T-helper 1 cell treated with Interleukin-12 subunit alpha and Interleukin-12 subunit beta and Interleukin-4 antibody, amounts not matched to agents 30 μg/mL and 1 μg/mL, for 36 hours (primary cell): ENCODE measurements at regions not wholly inside any gene's neighbourhood (a gene's known extent, or its start where the extent isn't known, plus 50 kb on each side); places are given as distances from the start of the nearest gene placed in this dataset.

Source experiments
- H3K27ac Mint-ChIP-seq: one replicate; pipeline ENCODE4 v1.8.0; 2021; ENCODE audit warnings: mild to moderate bottlenecking, mixed read lengths
- H3K27me3 Mint-ChIP-seq: one replicate; pipeline ENCODE4 v1.8.0; 2021; ENCODE audit warnings: low read depth, mixed read lengths
- H3K36me3 Mint-ChIP-seq: one replicate; pipeline ENCODE4 v1.8.0; 2021; ENCODE audit warnings: low read depth, mixed read lengths
- H3K4me1 Mint-ChIP-seq: one replicate; pipeline ENCODE4 v1.8.0; 2021; ENCODE audit warnings: low read depth, mixed read lengths
- H3K4me3 Mint-ChIP-seq: one replicate; pipeline ENCODE4 v1.8.0; 2021; ENCODE audit warnings: mild to moderate bottlenecking, moderate library complexity, mixed read lengths
- H3K9me3 Mint-ChIP-seq: one replicate; pipeline ENCODE4 v1.8.0; 2021; ENCODE audit warnings: mixed read lengths

GRCh38 chr10:78513986-78514385 lies 480.3 kb downstream of the RPS24 start:
- no peaks in the 10 kb centered on the region for H3K27me3 Mint-ChIP-seq
- no peaks in the 10 kb centered on the region for H3K36me3 Mint-ChIP-seq
- no peaks in the 10 kb centered on the region for H3K4me1 Mint-ChIP-seq
- H3K27ac Mint-ChIP-seq, result no peak overlapping the region
- no peaks in the 10 kb centered on the region for H3K9me3 Mint-ChIP-seq
- H3K4me3 Mint-ChIP-seq, result no peak overlapping the region

GRCh38 chr10:78514459-78514858 lies 480.8 kb downstream of the RPS24 start:
- H3K9me3 Mint-ChIP-seq, result no peaks in the 10 kb centered on the region
- no peaks in the 10 kb centered on the region for H3K4me1 Mint-ChIP-seq
- no peak overlapping the region for H3K27ac Mint-ChIP-seq
- no peaks in the 10 kb centered on the region for H3K27me3 Mint-ChIP-seq
- no peaks in the 10 kb centered on the region for H3K36me3 Mint-ChIP-seq
- H3K4me3 Mint-ChIP-seq, result no peak overlapping the region

GRCh38 chr10:78515038-78515872 lies 481.6 kb downstream of the RPS24 start:
- no peak overlapping the region for H3K27ac Mint-ChIP-seq
- no peaks in the 10 kb centered on the region for H3K27me3 Mint-ChIP-seq

GRCh38 chr10:78515873-78516153 lies 482.1 kb downstream of the RPS24 start:
- H3K27me3 Mint-ChIP-seq, result no peaks in the 10 kb centered on the region
- no peak overlapping the region for H3K4me3 Mint-ChIP-seq
- no peaks in the 10 kb centered on the region for H3K9me3 Mint-ChIP-seq
- peaks cover 2% of the 10 kb centered on the region for H3K4me1 Mint-ChIP-seq
- H3K27ac Mint-ChIP-seq, result no peak overlapping the region
- no peaks in the 10 kb centered on the region for H3K36me3 Mint-ChIP-seq

More at GRCh38 chr10:78515038-78515872, 481.6 kb downstream of the RPS24 start:
- Mint-ChIP-seq H3K4me1 (no peaks in the 10 kb centered on the region), H3K9me3 (no peaks in the 10 kb centered on the region), H3K36me3 (no peaks in the 10 kb centered on the region), H3K4me3 (no peak overlapping the region)

- Mint-ChIP-seq H3K27me3 (no peaks in the 10 kb centered on the region), H3K27ac (no peak overlapping the region), H3K4me3 (no peak overlapping the region), H3K9me3 (no peaks in the 10 kb centered on the region), H3K4me1 (peaks cover 6% of the 10 kb centered on the region), H3K36me3 (no peaks in the 10 kb centered on the region)
Observed at GRCh38 chr10:78516236-78516635, 482.6 kb downstream of the RPS24 start.

GRCh38 chr10:78516756-78517155 lies 483.1 kb downstream of the RPS24 start:
- no peak overlapping the region for H3K27ac Mint-ChIP-seq
- no peaks in the 10 kb centered on the region for H3K27me3 Mint-ChIP-seq
- no peaks in the 10 kb centered on the region for H3K36me3 Mint-ChIP-seq
- peaks cover 6% of the 10 kb centered on the region for H3K4me1 Mint-ChIP-seq
- no peak overlapping the region for H3K4me3 Mint-ChIP-seq
- H3K9me3 Mint-ChIP-seq, result no peaks in the 10 kb centered on the region

- H3K36me3 Mint-ChIP-seq, result no peaks in the 10 kb centered on the region
- H3K4me3 Mint-ChIP-seq, result no peak overlapping the region
- H3K27me3 Mint-ChIP-seq, result no peaks in the 10 kb centered on the region
- H3K9me3 Mint-ChIP-seq, result no peaks in the 10 kb centered on the region
- peaks cover 6% of the 10 kb centered on the region for H3K4me1 Mint-ChIP-seq
- no peak overlapping the region for H3K27ac Mint-ChIP-seq
Observed at GRCh38 chr10:78518224-78518623, 484.6 kb downstream of the RPS24 start.

- H3K27ac Mint-ChIP-seq, result no peak overlapping the region
- no peaks in the 10 kb centered on the region for H3K27me3 Mint-ChIP-seq
- H3K9me3 Mint-ChIP-seq, result no peaks in the 10 kb centered on the region
- H3K36me3 Mint-ChIP-seq, result no peaks in the 10 kb centered on the region
- peaks cover 6% of the 10 kb centered on the region for H3K4me1 Mint-ChIP-seq
- no peak overlapping the region for H3K4me3 Mint-ChIP-seq
Observed at GRCh38 chr10:78520737-78521430, 487.2 kb downstream of the RPS24 start.

GRCh38 chr10:78523453-78523852 lies 489.8 kb downstream of the RPS24 start:
- no peaks in the 10 kb centered on the region for H3K36me3 Mint-ChIP-seq
- peaks cover 6% of the 10 kb centered on the region for H3K4me1 Mint-ChIP-seq
- no peaks in the 10 kb centered on the region for H3K9me3 Mint-ChIP-seq
- no peaks in the 10 kb centered on the region for H3K27me3 Mint-ChIP-seq
- no peak overlapping the region for H3K4me3 Mint-ChIP-seq
- H3K27ac Mint-ChIP-seq, result no peak overlapping the region

- Mint-ChIP-seq H3K9me3 (no peaks in the 10 kb centered on the region), H3K4me3 (no peak overlapping the region), H3K4me1 (peaks cover 6% of the 10 kb centered on the region), H3K27ac (no peak overlapping the region), H3K36me3 (no peaks in the 10 kb centered on the region), H3K27me3 (no peaks in the 10 kb centered on the region)
Observed at GRCh38 chr10:78524342-78524741, 490.7 kb downstream of the RPS24 start.

- Mint-ChIP-seq H3K4me1 (peaks cover 6% of the 10 kb centered on the region), H3K4me3 (no peak overlapping the region), H3K27ac (no peak overlapping the region)
Observed at GRCh38 chr10:78524941-78525340, 491.3 kb downstream of the RPS24 start.

GRCh38 chr10:78526347-78526746 lies 492.7 kb downstream of the RPS24 start:
- H3K27ac Mint-ChIP-seq, result no peak overlapping the region
- H3K4me3 Mint-ChIP-seq, result no peak overlapping the region
- H3K4me1 Mint-ChIP-seq, result no peaks in the 10 kb centered on the region
- H3K9me3 Mint-ChIP-seq, result no peaks in the 10 kb centered on the region
- H3K36me3 Mint-ChIP-seq, result no peaks in the 10 kb centered on the region
- H3K27me3 Mint-ChIP-seq, result no peaks in the 10 kb centered on the region

More at GRCh38 chr10:78524941-78525340, 491.3 kb downstream of the RPS24 start:
- no peaks in the 10 kb centered on the region for H3K27me3 Mint-ChIP-seq
- H3K36me3 Mint-ChIP-seq, result no peaks in the 10 kb centered on the region
- no peaks in the 10 kb centered on the region for H3K9me3 Mint-ChIP-seq

- H3K27ac Mint-ChIP-seq, result no peak overlapping the region
- no peak overlapping the region for H3K4me3 Mint-ChIP-seq
- H3K4me1 Mint-ChIP-seq, result no peaks in the 10 kb centered on the region
- no peaks in the 10 kb centered on the region for H3K27me3 Mint-ChIP-seq
- no peaks in the 10 kb centered on the region for H3K9me3 Mint-ChIP-seq
- no peaks in the 10 kb centered on the region for H3K36me3 Mint-ChIP-seq
Observed at GRCh38 chr10:78527296-78527695, 493.6 kb downstream of the RPS24 start.

- Mint-ChIP-seq H3K9me3 (no peaks in the 10 kb centered on the region), H3K4me1 (peaks cover 2% of the 10 kb centered on the region), H3K27ac (no peak overlapping the region), H3K4me3 (no peak overlapping the region), H3K27me3 (no peaks in the 10 kb centered on the region), H3K36me3 (no peaks in the 10 kb centered on the region)
Observed at GRCh38 chr10:78528749-78529204, 495.1 kb downstream of the RPS24 start.

- H3K27me3 Mint-ChIP-seq, result no peaks in the 10 kb centered on the region
- H3K36me3 Mint-ChIP-seq, result no peaks in the 10 kb centered on the region
- H3K9me3 Mint-ChIP-seq, result no peaks in the 10 kb centered on the region
Observed at GRCh38 chr10:78529262-78529661, 495.6 kb downstream of the RPS24 start.

More at GRCh38 chr10:78529262-78529661, 495.6 kb downstream of the RPS24 start:
- H3K4me1 Mint-ChIP-seq, result peaks cover 6% of the 10 kb centered on the region
- no peak overlapping the region for H3K4me3 Mint-ChIP-seq
- H3K27ac Mint-ChIP-seq, result no peak overlapping the region
